OCI-LY1 (cell line): ENCODE measurements at regions not wholly inside any gene's neighbourhood (a gene's known extent, or its start where the extent isn't known, plus 50 kb on each side); places are given as distances from the start of the nearest gene placed in this dataset.

Experiments used
- H2AFZ ChIP-seq: fragments of 200-600 bp; sonication (generic), shearing (Covaris generic); 2 replicates; pipeline ENCODE4 v1.6.0; 2014; ENCODE audit warnings: antibody characterized with exemption, mild to moderate bottlenecking, low read length
- H3F3A ChIP-seq: fragments of 200-600 bp; sonication (generic), shearing (Covaris generic); 2 replicates; pipeline ENCODE4 v1.6.0; 2014; ENCODE audit warnings: mild to moderate bottlenecking, antibody characterized with exemption, low read length, moderate library complexity; ENCODE audit not compliant: insufficient read depth
- H3K27ac ChIP-seq: fragments of 200-600 bp; sonication (generic); 2 replicates; pipeline ENCODE4 v1.5.1; 2014; ENCODE audit warnings: low read length, mixed run types, mild to moderate bottlenecking, low read depth; ENCODE audit not compliant: poor library complexity, severe bottlenecking
- H3K27me3 ChIP-seq: fragments of 200-600 bp; sonication (generic); 2 replicates; pipeline ENCODE4 v1.6.0; 2014; ENCODE audit warnings: antibody characterized with exemption, mild to moderate bottlenecking, low read length, moderate library complexity; ENCODE audit not compliant: insufficient read depth
- H3K36me3 ChIP-seq: fragments of 200-600 bp; sonication (generic); 2 replicates; pipeline ENCODE4 v1.6.1; 2014; ENCODE audit warnings: mild to moderate bottlenecking, antibody characterized with exemption, low read length, moderate library complexity, mixed read lengths; ENCODE audit not compliant: insufficient read depth
- H3K4me1 ChIP-seq: fragments of 200-600 bp; sonication (generic); 2 replicates; pipeline ENCODE4 v1.5.1; 2014; ENCODE audit warnings: mild to moderate bottlenecking, low read length, moderate library complexity; ENCODE audit not compliant: insufficient read depth, severe bottlenecking
- H3K4me2 ChIP-seq: fragments of 200-600 bp; sonication (generic), shearing (Covaris generic); 2 replicates; pipeline ENCODE4 v1.6.1; 2014; ENCODE audit warnings: low read length
- H3K4me3 ChIP-seq: fragments of 200-600 bp; sonication (generic); 2 replicates; pipeline ENCODE4 v1.5.1; 2014; ENCODE audit warnings: low read length, low read depth, mild to moderate bottlenecking, mixed read lengths; ENCODE audit not compliant: poor library complexity, severe bottlenecking
- H3K79me2 ChIP-seq: fragments of 200-600 bp; shearing (Covaris generic); 2 replicates; pipeline ENCODE4 v1.6.1; 2016; ENCODE audit warnings: mixed run types, low read length, mixed read lengths; ENCODE audit not compliant: insufficient read depth
- H3K9ac ChIP-seq: fragments of 200-600 bp; sonication (generic), shearing (Covaris generic); 2 replicates; pipeline ENCODE4 v1.6.1; 2014; ENCODE audit warnings: mild to moderate bottlenecking, low read length, mixed read lengths
- H3K9me2 ChIP-seq: fragments of 200-600 bp; sonication (generic), shearing (Covaris generic); 2 replicates; pipeline ENCODE4 v1.6.1; 2014; ENCODE audit warnings: low read depth, mild to moderate bottlenecking, low read length, mixed read lengths
- H3K9me3 ChIP-seq: fragments of 200-600 bp; shearing (Covaris generic); 2 replicates; pipeline ENCODE4 v1.6.1; 2014; ENCODE audit warnings: low read length, mixed read lengths
- H4K20me1 ChIP-seq: fragments of 200-600 bp; sonication (generic), shearing (Covaris generic); 2 replicates; pipeline ENCODE4 v1.6.0; 2016; ENCODE audit warnings: mild to moderate bottlenecking, low read length; ENCODE audit not compliant: insufficient read depth
- EZH2 ChIP-seq: fragments of 200-600 bp; sonication (generic), shearing (Covaris generic); IDR thresholded peaks from 2 replicates; pipeline ENCODE4 v1.8.0; 2017; ENCODE audit warnings: borderline replicate concordance, mixed run types, mild to moderate bottlenecking, antibody characterized with exemption, low read length, moderate library complexity, mixed read lengths
- TF ChIP-seq, protein P1 (sequence below): fragments of 200-600 bp; sonication (generic), shearing (Covaris generic); IDR thresholded peaks from 2 replicates; pipeline ENCODE4 v1.5.1; 2017; ENCODE audit warnings: mild to moderate bottlenecking, antibody characterized with exemption, low read length, moderate library complexity, mixed read lengths

DNA sequence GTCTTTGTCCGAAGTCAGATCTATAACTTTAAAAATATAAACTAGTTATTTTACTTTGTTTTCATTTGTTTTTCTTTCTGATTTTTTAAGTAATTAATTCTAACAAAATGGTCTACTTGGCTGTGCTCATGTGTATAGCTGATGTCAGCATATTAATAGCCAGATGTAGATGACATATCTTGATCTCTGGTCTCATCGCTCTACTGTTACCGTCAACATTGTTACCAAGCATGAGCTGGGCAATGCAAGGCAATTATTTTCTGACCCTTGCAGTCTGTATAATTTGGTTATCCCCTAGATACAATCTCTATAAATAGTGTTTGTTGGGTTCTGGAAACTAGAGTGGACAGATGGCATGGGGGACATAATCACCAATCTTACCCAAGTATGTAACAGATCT, 151.6 kb upstream of the PTPRK start:
- H3K4me1 ChIP-seq, result no peaks in the 10 kb centered on the region
- no peak overlapping the region for H3K4me3 ChIP-seq
- no peak overlapping the region for H3K27ac ChIP-seq
- TF ChIP-seq, protein P1, sequence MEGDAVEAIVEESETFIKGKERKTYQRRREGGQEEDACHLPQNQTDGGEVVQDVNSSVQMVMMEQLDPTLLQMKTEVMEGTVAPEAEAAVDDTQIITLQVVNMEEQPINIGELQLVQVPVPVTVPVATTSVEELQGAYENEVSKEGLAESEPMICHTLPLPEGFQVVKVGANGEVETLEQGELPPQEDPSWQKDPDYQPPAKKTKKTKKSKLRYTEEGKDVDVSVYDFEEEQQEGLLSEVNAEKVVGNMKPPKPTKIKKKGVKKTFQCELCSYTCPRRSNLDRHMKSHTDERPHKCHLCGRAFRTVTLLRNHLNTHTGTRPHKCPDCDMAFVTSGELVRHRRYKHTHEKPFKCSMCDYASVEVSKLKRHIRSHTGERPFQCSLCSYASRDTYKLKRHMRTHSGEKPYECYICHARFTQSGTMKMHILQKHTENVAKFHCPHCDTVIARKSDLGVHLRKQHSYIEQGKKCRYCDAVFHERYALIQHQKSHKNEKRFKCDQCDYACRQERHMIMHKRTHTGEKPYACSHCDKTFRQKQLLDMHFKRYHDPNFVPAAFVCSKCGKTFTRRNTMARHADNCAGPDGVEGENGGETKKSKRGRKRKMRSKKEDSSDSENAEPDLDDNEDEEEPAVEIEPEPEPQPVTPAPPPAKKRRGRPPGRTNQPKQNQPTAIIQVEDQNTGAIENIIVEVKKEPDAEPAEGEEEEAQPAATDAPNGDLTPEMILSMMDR, result no peak
- no peak for TF ChIP-seq EZH2
- no peak overlapping the region for H2AFZ ChIP-seq
- H3F3A ChIP-seq, result no peaks in the 10 kb centered on the region
- H3K27me3 ChIP-seq, result no peaks in the 10 kb centered on the region
- no peaks in the 10 kb centered on the region for H3K36me3 ChIP-seq
- H3K4me2 ChIP-seq, result no peak overlapping the region
- no peak overlapping the region for H3K9ac ChIP-seq
- no peaks in the 10 kb centered on the region for H3K79me2 ChIP-seq
- H3K9me2 ChIP-seq, result no peaks in the 10 kb centered on the region
- H4K20me1 ChIP-seq, result no peaks in the 10 kb centered on the region
- H3K9me3 ChIP-seq, result no peaks in the 10 kb centered on the region

DNA sequence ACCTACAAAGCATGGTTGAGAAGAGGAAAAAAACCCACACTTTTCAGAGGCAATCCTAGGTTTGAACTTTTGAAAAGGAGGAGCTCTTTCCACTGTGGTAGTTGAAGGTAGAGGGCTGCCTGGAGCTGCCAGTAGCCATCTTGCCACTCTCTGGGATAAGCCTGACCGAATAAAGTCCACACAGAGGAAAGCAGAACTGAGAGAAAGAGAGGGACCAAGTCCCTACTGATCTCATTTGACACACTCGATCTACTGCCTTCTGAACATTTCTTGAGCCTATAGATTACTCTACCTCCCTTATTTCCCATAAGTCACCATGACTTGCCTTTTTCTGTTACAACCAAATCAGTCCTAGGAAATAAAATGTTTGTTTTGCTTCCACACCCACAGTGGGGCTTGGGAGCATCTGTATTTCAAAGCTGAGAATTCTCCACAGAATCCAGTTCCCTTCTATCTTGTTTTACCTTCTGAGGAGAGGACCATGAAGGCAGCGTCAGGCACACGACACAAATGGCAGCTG, 147.0 kb upstream of the PTPRK start:
- Histone ChIP-seq H3K9me3 (no peaks in the 10 kb centered on the region), H3K27ac (no peak overlapping the region), H3K4me1 (no peaks in the 10 kb centered on the region), H3K9me2 (no peaks in the 10 kb centered on the region), H3K79me2 (no peaks in the 10 kb centered on the region), H3F3A (no peaks in the 10 kb centered on the region), H2AFZ (no peak overlapping the region), H3K36me3 (no peaks in the 10 kb centered on the region), H4K20me1 (no peaks in the 10 kb centered on the region), H3K9ac (no peak overlapping the region), H3K4me2 (no peak overlapping the region), H3K27me3 (no peaks in the 10 kb centered on the region), H3K4me3 (no peak overlapping the region)
- no peak for TF ChIP-seq EZH2
- TF ChIP-seq, protein P1, result no peak

DNA sequence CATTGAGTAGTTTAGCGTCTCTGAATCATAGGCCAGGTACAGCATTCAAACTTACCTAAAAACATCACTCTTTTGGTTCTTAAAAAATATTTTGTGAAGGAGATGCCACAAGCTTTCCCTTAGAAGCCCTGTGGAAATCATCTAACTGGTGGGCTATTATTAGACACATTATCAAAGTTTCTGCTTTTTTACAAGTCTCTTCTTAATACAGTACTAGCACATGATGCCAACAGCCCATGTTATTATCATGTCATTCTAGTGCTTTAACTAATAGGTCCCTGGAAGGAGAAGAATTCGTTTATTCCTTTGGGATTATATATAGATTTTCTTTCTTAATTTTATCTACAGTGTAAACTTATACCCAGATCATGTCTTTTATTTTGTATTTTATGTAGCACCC, 146.0 kb upstream of the PTPRK start:
- Histone ChIP-seq H3K36me3 (no peaks in the 10 kb centered on the region), H3K27me3 (no peaks in the 10 kb centered on the region), H3K4me2 (no peak overlapping the region), H3K9me2 (no peaks in the 10 kb centered on the region), H4K20me1 (no peaks in the 10 kb centered on the region), H3K9ac (no peak overlapping the region), H3K79me2 (no peaks in the 10 kb centered on the region), H2AFZ (no peak overlapping the region), H3K4me1 (no peaks in the 10 kb centered on the region), H3K4me3 (no peak overlapping the region), H3K27ac (no peak overlapping the region), H3K9me3 (no peaks in the 10 kb centered on the region), H3F3A (no peaks in the 10 kb centered on the region)
- TF ChIP-seq, protein P1, result no peak
- TF ChIP-seq EZH2, result no peak
